ENCODE measurements at regions not wholly inside any gene's neighbourhood (a gene's known extent, or its start where the extent isn't known, plus 50 kb on each side); places are given as distances from the start of the nearest gene placed in this dataset.

GRCh38 chr12:78338054-78338785 is 507.5 kb downstream of the NAV3 start:
- no peak for TF ChIP-seq CTCF (IDR thresholded peaks at IDR 0.05; ENCODE audit: borderline replicate concordance)
- Histone ChIP-seq H3K4me1 (no peaks in the 10 kb centered on the region), H3K9me3 (replicated peaks) (no peaks in the 10 kb centered on the region), H3K27ac (replicated peaks) (no peak overlapping the region), H3K36me3 (no peaks in the 10 kb centered on the region), H3K27me3 (ENCODE audit: low read depth) (no peaks in the 10 kb centered on the region), H3K4me3 (no peak overlapping the region)
- DNase-seq: no peak
- intact Hi-C loops (cut with micrococcal nuclease): no loop called here

GRCh38 chr12:78340406-78340805 is 509.7 kb downstream of the NAV3 start:
- no peaks in the 10 kb centered on the region for H3K36me3 ChIP-seq
- intact Hi-C loops (cut with micrococcal nuclease): no loop called here
- peaks cover 11% of the 10 kb centered on the region for H3K9me3 ChIP-seq (replicated peaks)
- DNase-seq: no peak
- TF ChIP-seq CTCF (IDR thresholded peaks at IDR 0.05; ENCODE audit: borderline replicate concordance): no peak
- H3K4me3 ChIP-seq: no peak overlapping the region
- no peaks in the 10 kb centered on the region for H3K27me3 ChIP-seq (ENCODE audit: low read depth)
- H3K27ac ChIP-seq (replicated peaks): no peak overlapping the region
- H3K4me1 ChIP-seq: no peaks in the 10 kb centered on the region

GRCh38 chr12:78343657-78344056 is 513.0 kb downstream of the NAV3 start:
- Histone ChIP-seq H3K4me1 (no peaks in the 10 kb centered on the region), H3K9me3 (replicated peaks) (peaks cover 35% of the 10 kb centered on the region), H3K4me3 (no peak overlapping the region), H3K36me3 (no peaks in the 10 kb centered on the region), H3K27ac (replicated peaks) (no peak overlapping the region), H3K27me3 (ENCODE audit: low read depth) (no peaks in the 10 kb centered on the region)
- DNase-seq: no peak
- TF ChIP-seq CTCF (IDR thresholded peaks at IDR 0.05; ENCODE audit: borderline replicate concordance): no peak
- intact Hi-C loops (cut with micrococcal nuclease): no loop called here

- Histone ChIP-seq H3K27ac (replicated peaks) (no peak overlapping the region), H3K4me1 (no peaks in the 10 kb centered on the region), H3K36me3 (no peaks in the 10 kb centered on the region), H3K27me3 (ENCODE audit: low read depth) (no peaks in the 10 kb centered on the region), H3K4me3 (no peak overlapping the region), H3K9me3 (replicated peaks) (no peaks in the 10 kb centered on the region)
- intact Hi-C loops (cut with micrococcal nuclease): no loop called here
- no peak for DNase-seq
- TF ChIP-seq CTCF (IDR thresholded peaks at IDR 0.05; ENCODE audit: borderline replicate concordance): no peak
These were observed 505.1 kb upstream of the SYT1 start for GRCh38 chr12:78359520-78359919.

GRCh38 chr12:78361683-78362082 is 502.9 kb upstream of the SYT1 start:
- H3K36me3 ChIP-seq: no peaks in the 10 kb centered on the region
- no peak overlapping the region for H3K27ac ChIP-seq (replicated peaks)
- no peak for TF ChIP-seq CTCF (IDR thresholded peaks at IDR 0.05; ENCODE audit: borderline replicate concordance)
- H3K4me1 ChIP-seq: no peaks in the 10 kb centered on the region
- no peaks in the 10 kb centered on the region for H3K27me3 ChIP-seq (ENCODE audit: low read depth)
- H3K4me3 ChIP-seq: no peak overlapping the region
- intact Hi-C loops (cut with micrococcal nuclease): no loop called here
- no peaks in the 10 kb centered on the region for H3K9me3 ChIP-seq (replicated peaks)
- DNase-seq: no peak
